ENCODE measurements at regions not wholly inside any gene's neighbourhood (a gene's known extent, or its start where the extent isn't known, plus 50 kb on each side); places are given as distances from the start of the nearest gene placed in this dataset.
"Not testable (repeated sequence)": the region's sequence is repeated elsewhere in the genome, so short reads cannot be mapped to it uniquely, and the experiment has no call there.

DNA sequence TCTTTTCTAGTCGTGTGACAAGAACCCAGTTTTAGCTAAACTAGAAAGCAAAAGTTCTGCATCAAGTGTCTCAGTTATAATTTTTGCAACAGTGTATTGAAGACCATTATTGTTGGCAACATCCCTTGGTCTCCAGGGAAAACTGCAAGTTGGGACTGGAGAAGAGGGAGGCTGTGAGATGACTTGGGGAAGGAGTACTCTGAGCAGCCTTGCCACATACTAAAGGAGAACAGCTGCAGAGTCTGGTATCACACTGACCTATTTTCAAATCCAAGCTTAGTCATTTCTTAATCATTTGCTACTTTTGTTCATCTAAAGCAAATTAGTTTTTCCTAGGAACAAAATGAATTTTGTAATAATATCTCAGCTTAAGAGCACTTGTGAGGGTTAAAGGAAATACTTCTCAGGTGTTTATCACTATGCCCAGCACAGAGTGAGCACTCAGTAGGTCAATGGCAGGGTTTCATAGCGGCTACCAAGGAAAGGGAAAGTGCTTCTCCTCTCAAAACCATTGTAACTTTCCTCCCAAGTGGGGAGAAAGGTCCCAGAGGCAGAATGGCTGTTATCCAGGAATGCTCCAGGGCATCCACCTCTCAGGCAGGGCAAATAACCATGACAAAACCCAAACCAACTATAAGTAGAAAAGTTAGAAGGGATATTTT lies 247.1 kb downstream of the C11orf87 start:
- H3K4me3 ChIP-seq (ENCODE audit: low read depth, low read length), result no peak overlapping the region
- no peak for DNase-seq (ENCODE audit: low read depth)
- TF ChIP-seq MYC (IDR thresholded peaks at IDR 0.05; ENCODE audit: low read depth, low read length), result no peak
- TF ChIP-seq, protein P1, sequence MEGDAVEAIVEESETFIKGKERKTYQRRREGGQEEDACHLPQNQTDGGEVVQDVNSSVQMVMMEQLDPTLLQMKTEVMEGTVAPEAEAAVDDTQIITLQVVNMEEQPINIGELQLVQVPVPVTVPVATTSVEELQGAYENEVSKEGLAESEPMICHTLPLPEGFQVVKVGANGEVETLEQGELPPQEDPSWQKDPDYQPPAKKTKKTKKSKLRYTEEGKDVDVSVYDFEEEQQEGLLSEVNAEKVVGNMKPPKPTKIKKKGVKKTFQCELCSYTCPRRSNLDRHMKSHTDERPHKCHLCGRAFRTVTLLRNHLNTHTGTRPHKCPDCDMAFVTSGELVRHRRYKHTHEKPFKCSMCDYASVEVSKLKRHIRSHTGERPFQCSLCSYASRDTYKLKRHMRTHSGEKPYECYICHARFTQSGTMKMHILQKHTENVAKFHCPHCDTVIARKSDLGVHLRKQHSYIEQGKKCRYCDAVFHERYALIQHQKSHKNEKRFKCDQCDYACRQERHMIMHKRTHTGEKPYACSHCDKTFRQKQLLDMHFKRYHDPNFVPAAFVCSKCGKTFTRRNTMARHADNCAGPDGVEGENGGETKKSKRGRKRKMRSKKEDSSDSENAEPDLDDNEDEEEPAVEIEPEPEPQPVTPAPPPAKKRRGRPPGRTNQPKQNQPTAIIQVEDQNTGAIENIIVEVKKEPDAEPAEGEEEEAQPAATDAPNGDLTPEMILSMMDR (IDR thresholded peaks at IDR 0.05; ENCODE audit: low read depth, low read length), result no peak

DNA sequence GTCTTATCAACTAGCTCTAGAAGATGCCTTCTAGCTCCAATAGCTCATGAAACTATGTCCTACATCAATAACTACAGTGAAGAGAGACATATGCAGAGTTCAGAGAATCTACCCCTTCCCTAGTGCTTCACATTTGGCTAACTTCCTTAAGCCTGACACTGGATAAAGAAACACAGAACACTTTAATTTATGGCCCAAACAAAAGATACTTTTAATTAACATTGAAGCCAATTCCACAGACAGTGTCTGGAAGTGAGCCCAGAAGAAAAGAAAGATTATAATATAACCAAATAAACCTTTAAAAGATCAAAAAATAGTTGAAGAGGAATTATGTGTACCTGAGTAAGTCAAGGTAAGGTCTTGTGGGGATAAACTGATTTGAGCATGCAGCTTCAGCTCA lies 255.2 kb downstream of the C11orf87 start:
- no peak overlapping the region for H3K4me3 ChIP-seq (ENCODE audit: low read depth, low read length)
- DNase-seq (ENCODE audit: low read depth), result no peak
- TF ChIP-seq, protein P2, sequence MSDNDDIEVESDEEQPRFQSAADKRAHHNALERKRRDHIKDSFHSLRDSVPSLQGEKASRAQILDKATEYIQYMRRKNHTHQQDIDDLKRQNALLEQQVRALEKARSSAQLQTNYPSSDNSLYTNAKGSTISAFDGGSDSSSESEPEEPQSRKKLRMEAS (IDR thresholded peaks at IDR 0.05; ENCODE audit: low read depth, low read length), result no peak
- TF ChIP-seq, protein P1 (IDR thresholded peaks at IDR 0.05; ENCODE audit: low read depth, low read length), result no peak
- no peak for TF ChIP-seq MYC (IDR thresholded peaks at IDR 0.05; ENCODE audit: low read depth, low read length)
- no peak for TF ChIP-seq POLR2A (IDR thresholded peaks at IDR 0.05; ENCODE audit: extremely low read depth, insufficient read length)

DNA sequence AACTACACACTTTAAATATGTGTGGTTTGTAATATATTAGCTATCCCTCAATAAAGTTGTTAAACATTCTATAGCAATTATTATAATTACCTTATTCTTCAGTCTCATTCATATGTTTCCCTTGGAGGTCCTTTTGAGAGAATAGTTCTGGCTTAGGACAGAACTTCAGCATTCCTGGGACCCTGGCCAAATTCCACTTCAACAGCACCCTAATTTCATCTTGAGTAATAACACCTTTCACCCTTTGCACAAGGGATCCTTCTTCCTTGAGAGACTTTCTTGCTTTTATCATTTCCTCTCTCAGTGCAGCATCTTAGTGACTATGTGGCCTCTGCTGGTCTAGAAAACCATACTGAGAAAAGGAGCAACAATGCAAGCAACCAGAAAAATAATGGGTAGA lies 255.9 kb downstream of the C11orf87 start:
- no peak for DNase-seq (ENCODE audit: low read depth)
- H3K4me3 ChIP-seq (ENCODE audit: low read depth, low read length), result no peak overlapping the region
- TF ChIP-seq, protein P1 (IDR thresholded peaks at IDR 0.05; ENCODE audit: low read depth, low read length), result no peak

DNA sequence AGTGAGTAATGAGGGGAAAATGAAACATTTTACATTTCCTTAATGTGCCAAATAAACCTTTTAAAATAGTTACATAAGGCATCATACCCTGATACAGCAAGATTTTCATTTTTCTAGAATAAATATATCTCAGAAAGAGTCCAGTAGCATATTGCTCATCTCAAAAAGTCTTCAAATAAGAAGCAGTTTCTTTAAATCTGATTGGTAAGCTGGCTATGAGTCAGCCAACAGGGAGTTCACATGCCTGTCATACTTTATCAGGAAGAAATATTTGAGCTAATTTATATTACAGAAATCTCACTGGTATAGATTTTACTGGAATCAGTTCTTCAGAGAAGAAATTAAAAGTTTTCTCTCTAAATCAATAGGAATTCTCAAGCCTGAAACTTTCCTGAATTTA lies 258.1 kb downstream of the C11orf87 start:
- H3K4me3 ChIP-seq (ENCODE audit: low read depth, low read length), result no peak overlapping the region
- no peak for TF ChIP-seq POLR2A (IDR thresholded peaks at IDR 0.05; ENCODE audit: extremely low read depth, insufficient read length)
- TF ChIP-seq, protein P2 (IDR thresholded peaks at IDR 0.05; ENCODE audit: low read depth, low read length), result no peak
- TF ChIP-seq, protein P1 (IDR thresholded peaks at IDR 0.05; ENCODE audit: low read depth, low read length), result no peak
- TF ChIP-seq MYC (IDR thresholded peaks at IDR 0.05; ENCODE audit: low read depth, low read length), result no peak
- no peak for DNase-seq (ENCODE audit: low read depth)

DNA sequence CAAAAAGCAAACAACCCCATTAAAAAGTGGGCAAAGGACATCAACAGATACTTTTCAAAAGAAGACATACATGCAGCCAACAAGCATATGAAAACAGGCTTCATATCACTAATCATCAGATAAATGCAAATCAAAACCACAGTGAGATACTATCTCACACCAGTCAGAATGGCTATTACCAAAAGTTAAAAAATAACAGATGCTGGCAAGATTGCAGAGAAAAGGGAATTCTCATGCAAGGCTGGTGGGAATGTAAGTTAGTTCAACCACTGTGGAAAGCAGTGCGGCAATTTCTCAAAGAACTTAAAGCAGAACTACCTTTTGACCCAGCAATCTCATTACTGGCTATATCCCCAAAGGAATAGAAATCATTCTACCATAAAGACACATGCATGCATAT lies 260.8 kb downstream of the C11orf87 start:
- not testable (repeated sequence) for H3K4me3 ChIP-seq (ENCODE audit: low read depth, low read length); DNase-seq (ENCODE audit: low read depth)

DNA sequence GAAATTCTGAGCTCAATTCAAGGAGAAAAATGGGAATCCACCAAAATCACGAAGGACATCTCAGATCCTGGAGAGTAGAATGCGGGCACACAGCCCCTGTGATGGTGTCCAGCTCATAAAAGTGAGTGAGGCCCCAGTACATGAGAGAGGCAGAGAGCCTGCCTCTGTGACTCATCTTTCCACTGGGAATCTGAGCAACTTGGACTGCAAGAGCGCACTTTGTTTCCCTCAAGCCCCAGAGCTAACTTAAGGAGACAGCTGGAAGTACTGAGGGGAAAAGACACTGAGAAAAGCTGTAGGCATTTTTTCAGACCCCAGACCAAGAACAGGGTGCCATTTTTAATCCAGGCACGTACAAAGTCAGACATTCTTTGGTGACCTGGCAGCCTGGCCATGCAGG lies 273.7 kb downstream of the C11orf87 start:
- no peak overlapping the region for H3K4me3 ChIP-seq (ENCODE audit: low read depth, low read length)
- no peak for DNase-seq (ENCODE audit: low read depth)
- TF ChIP-seq, protein P2 (IDR thresholded peaks at IDR 0.05; ENCODE audit: low read depth, low read length), result no peak
- TF ChIP-seq MYC (IDR thresholded peaks at IDR 0.05; ENCODE audit: low read depth, low read length), result no peak

DNA sequence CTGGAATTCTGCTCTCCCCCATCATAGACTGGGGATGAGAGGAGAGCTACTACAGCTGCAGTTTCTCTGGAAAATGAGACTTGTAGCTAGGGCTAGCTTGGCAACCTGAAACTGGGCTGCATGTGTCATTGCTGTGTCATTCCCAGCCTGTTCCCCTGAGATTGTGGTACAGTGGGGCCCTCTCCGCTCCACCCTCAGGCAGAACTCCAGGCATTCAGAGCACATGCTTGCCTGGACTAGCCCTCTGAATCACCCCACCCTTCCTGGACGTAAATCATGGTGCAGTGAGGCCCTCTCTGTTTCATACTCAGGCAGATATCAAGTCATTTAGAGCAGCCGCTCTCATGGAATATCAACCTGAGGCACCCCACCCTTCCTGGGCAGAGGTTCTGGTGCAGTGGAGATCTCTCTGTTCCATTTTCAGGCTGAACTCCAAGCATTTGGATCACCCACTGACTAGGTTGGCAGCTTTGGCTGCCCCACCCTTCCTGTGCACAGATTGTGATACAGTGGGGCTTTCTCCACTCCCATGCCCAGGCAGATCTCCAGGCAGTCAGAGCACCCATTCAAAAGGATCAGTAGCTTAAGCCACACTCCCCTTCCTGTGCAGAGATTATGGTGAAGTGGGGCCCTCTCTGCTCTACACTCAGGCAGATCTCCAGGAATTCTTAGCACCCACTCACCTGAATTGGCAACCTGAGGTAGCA lies 274.4 kb downstream of the C11orf87 start:
- TF ChIP-seq, protein P1 (IDR thresholded peaks at IDR 0.05; ENCODE audit: low read depth, low read length), result no peak
- TF ChIP-seq, protein P2 (IDR thresholded peaks at IDR 0.05; ENCODE audit: low read depth, low read length), result no peak
- TF ChIP-seq MYC (IDR thresholded peaks at IDR 0.05; ENCODE audit: low read depth, low read length) (no peak), POLR2A (IDR thresholded peaks at IDR 0.05; ENCODE audit: extremely low read depth, insufficient read length) (no peak)
- H3K4me3 ChIP-seq (ENCODE audit: low read depth, low read length), result no peak overlapping the region
- no peak for DNase-seq (ENCODE audit: low read depth)
